ENCODE measurements at regions not wholly inside any gene's neighbourhood (a gene's known extent, or its start where the extent isn't known, plus 50 kb on each side); places are given as distances from the start of the nearest gene placed in this dataset.
"Not testable (repeated sequence)": the region's sequence is repeated elsewhere in the genome, so short reads cannot be mapped to it uniquely, and the experiment has no call there.

DNA sequence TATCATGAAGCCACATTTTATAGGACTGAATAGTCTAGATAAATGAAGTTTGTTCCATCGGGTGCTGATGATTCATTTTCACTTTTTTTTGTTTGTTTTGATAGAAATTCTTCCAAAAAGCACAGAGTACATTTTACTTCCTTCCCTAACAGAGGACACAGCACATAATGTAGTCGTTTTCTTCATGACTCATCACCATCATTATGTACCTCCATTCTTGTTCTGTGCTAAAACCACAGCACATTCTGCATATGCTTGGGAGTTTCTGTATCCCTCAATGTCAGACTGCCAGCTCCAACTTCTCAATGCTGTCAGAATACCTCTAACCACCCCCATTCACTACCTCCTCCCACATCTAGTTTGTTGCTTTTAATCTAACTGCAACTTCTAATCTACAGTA, 1004.9 kb upstream of the ADGRB3 start:
- no peak for DNase-seq

- no peak for DNase-seq
Observed at GRCh38 chr6:67629258-67629657, 1005.8 kb upstream of the ADGRB3 start.

DNA sequence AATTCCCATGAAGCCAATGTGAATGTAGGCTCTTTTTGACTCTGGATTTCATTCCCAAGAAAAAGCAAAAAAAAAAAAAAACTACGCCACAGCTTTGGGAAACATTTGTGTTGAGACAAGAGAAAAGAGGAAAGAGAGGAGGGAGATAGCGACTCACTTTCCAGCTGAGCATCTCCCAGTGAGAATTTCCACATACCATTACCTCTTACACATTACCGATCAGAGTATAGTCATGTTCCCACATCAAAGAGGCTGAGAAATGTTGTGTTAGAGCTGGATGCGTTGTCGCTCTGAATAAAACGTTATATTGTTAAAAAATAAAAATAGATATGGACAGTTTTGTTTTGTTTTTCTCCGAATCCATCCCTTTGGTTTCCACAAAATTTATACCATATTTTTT, 1019.3 kb upstream of the ADGRB3 start:
- DNase-seq: no peak

DNA sequence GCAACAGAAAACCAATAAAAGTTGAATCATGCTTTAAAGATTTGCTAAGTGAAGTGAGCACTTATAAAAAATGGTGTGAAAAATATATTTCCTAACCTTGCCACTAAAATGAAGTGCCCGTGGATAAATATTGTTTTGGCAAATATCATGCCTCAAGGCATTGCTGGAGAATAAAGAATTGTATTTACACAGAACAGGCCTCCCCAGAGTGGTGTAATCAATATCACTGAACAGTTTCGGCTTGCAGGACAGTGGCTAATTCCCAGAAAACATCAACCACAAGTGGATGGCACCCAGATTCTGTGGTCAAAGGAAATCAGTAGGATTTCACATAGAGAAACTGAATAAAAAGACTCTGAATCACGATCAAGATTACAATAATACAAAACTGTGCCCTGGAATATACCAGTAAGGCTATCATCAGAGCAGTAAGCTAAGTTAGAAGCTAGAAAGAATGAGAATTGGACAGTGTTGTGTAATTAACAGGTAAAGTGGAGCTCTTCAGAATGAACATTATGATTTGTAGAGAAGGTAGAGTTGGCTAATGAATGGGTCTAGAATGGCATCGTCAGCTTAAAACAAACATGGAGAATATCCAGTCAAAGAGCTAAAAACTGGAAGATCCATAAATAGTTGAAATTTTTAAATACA, 1026.9 kb upstream of the ADGRB3 start:
- no peak for DNase-seq

- no peak for DNase-seq
Observed at GRCh38 chr6:67606906-67607828, 1027.9 kb upstream of the ADGRB3 start.

DNA sequence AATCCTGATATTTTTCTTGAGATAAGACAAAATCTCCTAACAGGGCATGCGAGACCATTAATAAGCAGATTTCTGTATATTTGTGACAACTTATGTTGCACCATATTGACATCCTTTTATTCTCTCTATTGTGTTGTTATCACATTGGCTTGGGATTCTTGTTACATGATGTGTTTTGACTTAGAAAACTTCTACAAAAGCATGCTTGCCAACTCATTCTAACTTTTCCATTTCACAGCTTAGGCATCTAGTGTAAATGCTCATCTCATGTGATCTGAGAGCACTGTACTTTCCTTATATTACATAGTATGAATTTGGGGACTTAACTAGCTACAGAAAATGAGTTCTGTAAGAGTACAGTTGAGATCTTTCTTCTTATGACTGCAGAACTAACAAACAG, 1040.7 kb upstream of the ADGRB3 start:
- no peak for DNase-seq

DNA sequence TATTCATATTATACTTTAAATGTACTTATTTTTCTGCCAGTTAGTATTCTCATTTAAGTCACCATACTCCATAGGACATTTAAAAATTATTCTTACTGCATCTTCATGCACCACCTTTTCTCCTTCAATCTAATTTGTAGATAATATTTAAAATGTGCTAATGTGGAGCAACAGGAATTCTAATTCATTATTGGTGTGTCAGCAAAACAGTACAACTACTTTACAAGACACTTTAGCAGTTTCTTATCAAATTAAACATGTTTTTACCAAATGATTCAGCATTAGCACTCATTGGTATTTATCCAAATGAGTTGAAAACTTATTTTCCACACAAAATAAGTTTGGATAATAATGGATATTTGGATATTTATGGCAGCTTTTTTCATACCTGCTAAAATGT, 1041.8 kb upstream of the ADGRB3 start:
- no peak for DNase-seq

GRCh38 chr6:67591910-67592309, 1043.2 kb upstream of the ADGRB3 start:
- no peak for DNase-seq

GRCh38 chr6:67567842-67568241, 1067.2 kb upstream of the ADGRB3 start:
- no peak for DNase-seq

GRCh38 chr6:67563671-67564070, 1071.4 kb upstream of the ADGRB3 start:
- DNase-seq: no peak

DNA sequence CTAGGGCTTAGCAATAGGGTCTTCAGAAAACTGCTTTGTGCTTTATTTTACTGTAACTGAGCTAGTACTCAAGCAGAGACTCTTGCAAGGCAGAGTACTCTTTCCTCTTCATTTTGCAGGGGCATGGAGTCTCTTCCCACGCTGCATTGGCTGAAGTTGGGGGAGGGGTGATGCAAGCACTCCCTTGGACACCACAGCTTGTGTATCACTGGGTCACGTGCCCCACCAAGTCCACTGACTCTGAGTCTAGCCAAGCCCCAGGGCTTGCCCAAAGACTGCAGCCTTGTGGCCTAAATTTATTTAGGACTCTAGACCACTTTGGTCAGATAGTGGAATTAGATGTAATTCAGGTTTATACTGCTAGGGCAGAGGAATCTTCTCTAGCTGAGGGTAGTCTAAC, 1075.0 kb upstream of the ADGRB3 start:
- no peak for DNase-seq

GRCh38 chr6:67558985-67559384, 1076.1 kb upstream of the ADGRB3 start:
- no peak for DNase-seq

GRCh38 chr6:67544851-67545452, 1090.1 kb upstream of the ADGRB3 start:
- DNase-seq: no peak

- DNase-seq: no peak
Observed at GRCh38 chr6:67541586-67541985, 1093.5 kb upstream of the ADGRB3 start.

DNA sequence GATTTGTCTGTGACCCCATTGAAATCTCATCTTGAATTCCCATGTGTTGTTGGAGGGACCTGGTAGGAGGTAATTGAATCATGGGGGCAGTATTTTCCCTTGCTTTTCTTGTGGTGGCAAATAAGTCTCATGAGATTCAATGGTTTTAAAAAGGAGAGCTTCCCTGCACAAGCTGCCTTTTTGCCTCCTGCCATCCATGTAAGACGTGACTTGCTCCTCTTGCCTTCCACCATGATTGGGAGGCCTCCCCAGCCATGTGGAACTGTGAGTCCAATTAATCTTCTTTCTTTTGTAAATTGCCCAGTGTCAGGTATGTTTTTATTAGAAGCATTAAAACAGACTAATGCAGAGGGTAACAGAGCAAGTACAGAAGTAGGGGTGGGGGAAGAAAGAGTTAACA, 1097.0 kb upstream of the ADGRB3 start:
- DNase-seq: no peak

DNA sequence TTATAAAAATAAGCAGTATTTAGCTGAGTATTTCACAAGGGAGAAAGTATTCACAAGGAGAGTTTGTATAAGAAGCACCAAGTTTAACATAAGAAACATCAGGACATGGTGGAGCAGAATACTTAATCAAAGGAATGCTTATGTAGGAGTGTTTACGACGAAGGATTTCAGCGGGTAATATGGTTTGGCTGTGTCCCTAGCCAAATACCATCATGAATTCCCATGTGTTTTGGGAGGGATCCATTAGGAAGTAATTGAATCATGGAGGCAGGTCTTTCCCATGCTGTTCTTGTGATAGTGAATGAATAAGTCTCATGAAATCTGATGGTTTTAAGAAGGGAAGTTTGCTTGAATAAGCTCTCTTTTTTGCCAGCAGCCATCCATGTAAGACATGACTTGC, 1099.1 kb upstream of the ADGRB3 start:
- no peak for DNase-seq

DNA sequence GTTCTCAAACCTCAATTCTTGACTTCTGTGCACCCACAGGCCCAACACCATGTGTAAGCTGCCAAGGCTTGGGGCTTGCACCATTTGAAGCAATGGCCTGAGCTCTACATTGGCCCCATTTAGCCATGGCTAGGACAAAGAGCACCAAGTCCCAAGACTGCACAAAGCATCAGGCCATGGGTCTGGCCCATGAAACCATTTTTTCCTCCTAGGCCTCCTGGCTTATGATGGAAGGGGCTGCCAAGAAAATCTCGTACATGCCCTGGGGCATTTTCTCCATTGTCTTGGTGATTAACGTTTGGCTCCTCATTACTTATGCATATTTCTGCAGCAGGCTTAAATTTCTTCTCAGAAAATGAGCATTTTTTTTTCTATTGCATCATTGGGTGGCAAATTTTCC, 1128.7 kb upstream of the ADGRB3 start:
- no peak for DNase-seq

- DNase-seq: no peak
Observed at GRCh38 chr6:67501755-67502154, 1133.3 kb upstream of the ADGRB3 start.

- no peak for DNase-seq
Observed at GRCh38 chr6:67497749-67498148, 1137.3 kb upstream of the ADGRB3 start.

GRCh38 chr6:67496191-67496590, 1138.9 kb upstream of the ADGRB3 start:
- DNase-seq: no peak

DNA sequence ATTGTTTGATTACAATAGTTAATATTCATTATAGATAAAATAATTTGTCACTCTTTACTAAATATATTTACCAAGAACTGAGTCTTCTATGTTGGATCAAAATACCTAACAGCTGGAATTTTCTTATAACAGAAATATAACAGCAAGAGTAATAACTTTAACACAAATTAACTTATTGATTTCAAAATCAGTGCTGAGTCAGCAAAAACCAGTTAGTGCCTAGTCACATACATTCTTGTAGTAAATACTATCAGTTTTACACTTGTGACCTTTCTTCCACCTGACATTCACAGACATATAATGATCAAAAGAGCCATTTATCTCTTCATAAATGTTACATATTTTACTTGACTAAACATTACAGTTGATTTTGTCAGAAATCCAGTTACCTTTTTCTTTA, 1141.4 kb upstream of the ADGRB3 start:
- no peak for DNase-seq

- DNase-seq: no peak
Observed at GRCh38 chr6:67475700-67476099, 1159.4 kb upstream of the ADGRB3 start.

DNA sequence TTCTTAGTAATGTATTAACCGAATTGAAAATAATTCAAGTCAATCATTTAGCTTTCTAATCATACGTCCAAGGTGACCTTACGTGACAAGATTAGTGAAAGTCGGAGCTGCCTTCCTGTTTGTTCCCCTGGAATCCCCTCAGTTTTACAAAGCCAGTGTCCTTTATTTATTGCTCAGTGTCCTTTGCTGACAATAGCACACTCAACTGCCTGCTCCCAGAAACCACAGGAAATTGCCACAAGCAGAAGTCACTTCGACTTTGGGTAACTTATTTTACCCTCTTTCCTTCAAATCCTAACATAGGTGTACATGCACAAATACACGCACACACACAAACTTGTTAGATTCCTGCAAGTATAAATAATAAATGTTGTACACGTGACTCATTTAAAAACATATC, 1167.7 kb upstream of the ADGRB3 start:
- DNase-seq: no peak

DNA sequence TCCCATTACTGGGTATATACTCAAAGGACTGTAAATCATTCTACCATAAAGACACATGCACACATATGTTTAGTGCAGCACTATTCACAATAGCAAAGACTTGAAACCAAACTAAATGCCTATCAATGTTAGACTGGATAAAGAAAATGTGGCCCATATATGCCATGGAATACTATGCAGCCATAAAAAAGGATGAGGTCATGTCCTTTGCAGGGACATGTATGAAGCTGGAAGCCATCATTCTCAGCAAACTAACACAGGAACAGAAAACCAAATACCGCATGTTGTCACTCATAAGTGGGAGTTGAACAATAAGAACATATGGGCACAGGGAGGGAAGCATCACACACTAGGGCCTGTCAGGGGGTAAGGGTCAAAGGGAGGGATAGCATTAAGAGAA, 1172.4 kb upstream of the ADGRB3 start:
- not testable (repeated sequence) for DNase-seq
